NOMO-1 treated with DMSO at 0.1 percent for 48 hours (cell line): ENCODE measurements at regions not wholly inside any gene's neighbourhood (a gene's known extent, or its start where the extent isn't known, plus 50 kb on each side); places are given as distances from the start of the nearest gene placed in this dataset.

Source experiments
- DNase-seq: peaks from one replicate; lab custom pipeline; 2025; ENCODE audit not compliant: unreplicated experiment; lab: John Stamatoyannopoulos, UW

DNA sequence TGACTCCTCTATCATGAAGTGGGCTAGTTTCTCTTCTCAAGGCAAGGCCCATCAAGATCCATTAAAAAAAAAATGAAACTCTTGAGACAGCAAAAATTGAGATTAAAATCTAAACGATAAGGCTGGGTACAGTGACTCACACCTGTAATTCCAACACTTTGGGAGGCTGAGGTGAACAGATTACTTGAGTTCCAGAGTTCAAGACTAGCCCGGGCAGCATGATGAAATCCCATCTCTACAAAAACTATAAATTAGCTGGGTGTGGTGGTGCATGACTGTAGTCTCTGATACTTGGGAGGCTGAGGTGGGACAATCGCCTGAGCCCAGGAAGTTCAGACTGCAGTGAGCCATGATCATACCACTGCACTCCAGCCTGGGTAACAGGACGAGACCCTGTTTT is 226.5 kb upstream of the SOX5 start:
- no peak for DNase-seq

DNA sequence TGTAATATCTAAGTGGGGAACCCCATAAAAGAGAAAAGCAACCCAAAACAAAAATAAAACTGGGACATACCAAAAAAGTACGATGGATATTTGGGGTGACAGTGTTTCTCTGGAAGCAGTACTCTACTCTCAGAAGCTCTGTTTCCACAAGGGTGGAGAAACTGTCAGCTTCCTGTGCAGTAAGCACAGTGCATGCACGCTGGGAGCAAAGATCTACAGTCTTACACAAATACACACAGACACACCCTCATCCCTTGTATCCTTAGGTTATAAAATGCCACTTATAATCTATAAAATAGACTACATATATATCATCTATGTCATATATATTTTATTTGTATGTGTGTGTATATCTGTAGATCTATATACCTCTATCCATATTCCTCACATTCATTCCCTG is 225.8 kb upstream of the SOX5 start:
- DNase-seq: no peak

DNA sequence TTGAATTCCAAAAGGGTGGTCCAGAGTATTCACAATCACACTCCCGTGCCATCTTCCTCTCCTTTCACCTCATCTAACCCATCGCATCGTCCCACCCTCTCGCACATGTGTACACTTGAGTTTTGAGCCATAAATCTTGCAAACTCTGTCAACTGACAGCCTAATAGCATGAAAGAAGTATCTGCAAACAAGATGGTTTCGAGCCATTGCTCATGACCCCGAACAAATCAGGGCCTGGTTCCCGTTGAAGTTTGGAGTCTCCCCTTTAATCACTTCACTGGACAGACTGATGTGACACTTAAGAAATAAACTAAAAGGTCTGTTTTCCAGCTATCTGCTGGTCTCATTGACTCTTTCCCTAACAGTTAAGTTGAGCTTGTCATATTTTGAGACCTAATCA is 223.6 kb upstream of the SOX5 start:
- no peak for DNase-seq

DNA sequence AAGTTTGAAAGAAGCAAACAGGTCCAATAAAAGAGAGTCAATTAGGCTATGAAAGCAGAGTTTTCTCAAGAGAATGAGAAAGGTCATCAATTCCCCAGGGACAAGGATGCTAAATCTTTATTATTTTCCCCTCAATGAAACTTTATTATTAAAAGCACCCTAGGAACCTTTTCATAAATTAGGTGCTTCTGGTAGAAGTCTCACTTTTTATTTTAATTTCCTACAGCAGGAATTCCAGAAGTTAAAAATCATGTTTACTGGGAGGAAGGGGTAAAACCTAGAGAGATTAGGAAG is 223.2 kb upstream of the SOX5 start:
- no peak for DNase-seq

DNA sequence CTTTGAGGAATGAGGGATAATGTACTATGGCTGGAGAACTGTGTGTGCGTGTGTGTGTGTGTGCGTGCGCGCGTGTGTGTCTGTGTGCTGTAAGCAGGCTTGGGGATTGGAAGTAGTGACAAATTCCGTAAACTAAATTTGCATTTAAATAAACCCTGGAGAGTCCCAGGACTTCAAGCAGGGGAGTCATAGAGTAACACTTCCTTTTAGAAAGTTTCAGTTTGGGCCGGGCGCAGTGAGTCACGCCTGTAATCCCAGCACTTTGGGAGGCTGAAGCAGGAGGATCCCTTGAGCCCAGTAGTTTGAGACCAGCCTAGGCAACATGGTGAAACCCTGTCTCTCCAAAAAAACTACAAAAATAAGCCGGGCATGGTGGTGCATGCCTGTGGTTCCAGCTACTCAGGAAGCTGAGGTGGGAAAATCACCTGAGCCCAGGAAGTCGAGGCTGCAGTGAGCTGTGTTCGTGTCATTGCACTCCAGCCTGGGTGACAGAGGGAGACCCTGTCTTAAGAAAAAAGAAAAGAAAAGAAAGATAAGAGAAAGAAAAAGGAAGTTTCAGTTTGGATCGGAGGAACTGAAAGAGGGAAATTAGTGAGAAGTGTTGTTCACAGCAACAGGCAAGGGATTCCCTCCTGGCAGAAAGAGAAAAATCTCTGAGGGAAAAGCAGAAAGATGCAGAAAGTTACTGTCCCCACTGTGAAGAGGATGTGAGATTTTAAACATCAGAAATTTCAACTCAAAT is 222.7 kb upstream of the SOX5 start:
- peak; percentile 48 for DNase-seq

DNA sequence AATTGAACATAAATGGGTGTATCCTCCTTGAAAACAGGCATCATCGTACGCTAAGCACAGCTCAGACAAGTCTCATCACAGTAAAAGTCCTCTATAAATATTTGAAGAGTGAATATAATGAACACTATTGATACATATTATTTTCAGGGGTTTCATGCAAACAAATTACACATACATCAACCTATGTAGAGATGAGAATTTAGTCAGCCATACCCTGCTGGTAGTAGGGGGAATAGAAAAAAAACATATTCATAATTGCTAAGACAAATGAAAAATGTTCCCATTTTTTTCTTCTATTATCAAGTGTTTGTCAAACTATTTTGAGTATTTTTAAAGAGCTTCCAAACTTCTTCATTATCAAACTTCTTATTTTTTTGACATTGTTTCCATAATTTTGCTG is 205.6 kb upstream of the SOX5 start:
- no peak for DNase-seq

DNA sequence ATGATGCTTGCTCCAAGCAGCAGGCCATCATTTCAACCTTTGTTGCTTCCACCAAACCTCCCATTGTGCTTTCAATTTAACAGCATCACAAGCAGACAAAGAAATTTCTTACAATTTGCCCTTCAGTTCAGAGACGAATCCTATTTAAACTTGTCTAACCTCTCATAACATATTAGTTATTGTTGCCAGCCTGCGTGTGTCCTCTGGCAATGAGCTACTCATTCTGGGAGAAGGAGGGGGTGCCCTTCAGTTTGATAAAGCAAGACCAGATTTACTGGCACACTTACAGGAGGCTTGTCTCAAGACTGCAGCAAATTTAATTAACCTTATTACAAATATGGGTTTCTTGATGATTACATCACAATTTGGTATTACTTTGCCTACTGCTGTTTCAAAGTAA is 203.6 kb upstream of the SOX5 start:
- no peak for DNase-seq

DNA sequence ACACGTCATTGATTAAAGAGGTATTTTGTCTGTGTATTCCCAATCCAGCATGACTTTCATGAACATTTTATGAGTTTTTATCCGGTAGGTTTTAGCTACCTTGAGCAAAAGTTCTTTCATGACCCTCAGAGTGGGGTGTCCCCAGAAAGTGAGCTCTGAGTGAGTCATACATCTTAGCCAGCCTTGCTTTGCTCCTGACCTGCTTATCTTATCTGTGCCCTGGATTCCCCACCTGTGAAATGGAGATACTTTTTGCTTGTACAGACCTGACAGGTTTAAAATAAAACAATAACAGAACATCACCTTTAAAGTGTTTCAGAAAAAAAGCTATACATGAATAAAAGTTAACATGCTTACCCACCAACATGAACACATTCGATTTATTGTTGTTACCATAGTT is 202.8 kb upstream of the SOX5 start:
- DNase-seq: no peak

DNA sequence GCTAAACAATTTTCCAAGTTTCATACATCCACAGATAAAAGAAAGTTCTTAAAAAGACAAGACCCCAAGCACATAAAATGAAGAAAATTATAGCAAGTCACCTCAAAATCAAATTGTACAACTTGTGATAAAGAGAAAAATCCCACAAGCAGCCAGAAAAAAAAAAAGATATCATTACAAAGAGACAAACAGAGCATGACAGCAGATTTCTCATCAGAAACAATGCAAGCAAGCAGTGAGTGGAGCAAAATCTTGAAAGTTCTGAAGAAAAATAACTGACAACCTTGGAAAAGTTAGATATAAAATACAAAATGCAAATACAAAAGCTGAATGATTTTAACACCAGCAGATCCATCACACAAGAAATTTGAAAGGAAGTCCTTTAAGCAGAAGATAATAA is 194.5 kb upstream of the SOX5 start:
- no peak for DNase-seq

DNA sequence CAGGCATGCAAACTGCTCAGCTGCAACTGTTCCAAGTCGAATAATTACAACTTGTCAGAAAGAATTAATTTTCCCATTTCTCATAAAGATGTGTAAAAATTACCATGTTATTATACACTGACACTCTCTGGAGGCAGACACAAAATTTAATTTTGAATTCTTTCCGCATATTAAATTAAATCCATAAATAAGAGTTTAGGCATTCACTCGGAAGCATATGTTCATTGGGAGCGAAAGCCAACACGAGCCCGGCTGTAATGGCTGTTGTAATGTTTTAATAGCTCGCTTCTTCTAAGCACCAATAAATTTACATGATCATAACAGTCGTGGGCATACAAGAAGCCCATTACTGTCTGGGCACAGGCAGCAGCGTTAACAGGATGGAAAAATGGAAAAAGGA is 189.6 kb upstream of the SOX5 start:
- DNase-seq: no peak

DNA sequence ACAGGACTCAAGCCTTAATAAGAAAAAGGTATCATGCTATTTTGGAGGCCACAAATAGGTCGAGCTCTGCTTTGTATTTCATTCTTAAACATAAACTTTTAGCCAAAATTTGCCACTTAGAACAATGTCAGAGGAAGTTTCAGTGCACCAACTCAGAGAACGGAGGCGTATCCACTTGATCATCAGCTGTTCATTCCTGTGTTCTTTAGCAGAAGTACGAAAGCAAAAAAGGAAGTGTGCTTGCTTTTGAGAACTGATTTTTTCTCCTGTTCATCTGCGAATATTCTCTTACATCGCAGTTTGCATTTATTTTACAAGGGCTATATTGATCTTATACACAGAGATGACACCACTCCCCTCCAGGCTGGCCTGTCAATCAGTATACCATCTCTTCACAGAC is 188.6 kb upstream of the SOX5 start:
- peak; percentile 56 for DNase-seq

DNA sequence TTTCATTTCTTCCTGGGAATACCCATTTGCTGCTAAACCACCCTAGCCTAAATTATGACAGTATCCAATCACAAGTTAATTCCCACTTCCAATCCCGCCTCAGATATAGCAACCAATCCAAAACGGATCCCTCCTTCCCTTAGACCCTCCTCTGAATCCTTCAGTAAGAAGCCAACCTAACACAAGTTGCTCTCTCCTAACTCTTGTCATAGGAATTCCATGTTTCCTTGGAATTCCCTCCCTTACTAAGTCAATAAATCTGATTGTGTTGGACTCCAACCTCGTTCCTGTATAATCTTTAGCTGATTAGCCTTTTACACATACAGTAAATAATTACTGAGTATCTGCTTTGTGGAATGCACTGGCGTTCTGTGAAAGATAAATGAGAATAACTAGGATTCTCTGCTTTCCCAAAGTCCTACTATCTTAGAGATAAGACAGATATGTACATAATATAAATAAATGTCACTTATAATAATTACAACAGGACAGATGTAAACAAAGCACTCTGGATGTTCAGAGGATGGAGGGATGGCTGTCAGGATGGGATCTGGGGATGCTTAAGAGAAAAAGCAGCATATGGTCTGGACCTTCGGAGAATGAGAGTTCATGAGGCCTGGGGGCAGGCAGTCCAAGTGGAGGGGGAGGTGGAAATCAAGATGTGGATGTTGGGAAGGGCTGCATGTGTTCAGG is 185.8 kb upstream of the SOX5 start:
- no peak for DNase-seq

DNA sequence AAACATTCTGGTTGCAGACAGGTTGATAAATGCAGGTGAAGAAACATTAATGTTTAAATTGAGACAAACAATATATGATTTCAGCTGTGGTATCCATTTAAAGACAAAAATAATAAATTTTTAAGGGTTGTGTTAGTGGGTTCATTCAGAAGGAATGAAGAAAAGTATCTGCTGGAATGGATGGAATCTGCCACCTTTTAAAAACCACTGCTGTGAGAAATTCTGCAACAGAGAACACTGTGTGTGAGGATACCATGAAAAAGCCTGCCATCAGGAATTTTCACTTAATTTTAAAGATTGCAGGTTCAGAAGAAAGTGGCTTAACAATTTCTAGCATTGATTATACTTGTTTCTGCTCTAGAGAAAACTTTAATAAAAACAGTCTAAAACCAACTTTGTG is 184.6 kb upstream of the SOX5 start:
- DNase-seq: no peak

DNA sequence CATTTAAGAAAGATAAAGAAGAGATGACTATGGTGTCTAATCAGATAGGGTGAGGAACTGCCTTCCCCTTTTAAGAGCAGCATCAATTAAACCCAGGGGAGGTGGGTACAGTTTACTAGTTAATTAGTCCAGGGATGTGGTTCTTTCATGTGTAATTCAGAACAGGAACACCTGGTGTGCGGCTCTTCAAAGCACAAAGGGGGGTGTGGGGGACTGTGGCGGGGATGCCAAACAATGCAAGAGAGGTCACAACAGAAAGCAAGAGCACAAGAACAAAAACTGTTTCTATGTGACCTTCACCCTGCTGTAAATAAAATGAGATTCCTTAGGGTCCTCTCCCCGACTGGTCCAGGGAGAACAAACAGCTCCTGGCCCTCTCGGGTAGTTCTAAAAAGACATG is 183.9 kb upstream of the SOX5 start:
- no peak for DNase-seq

DNA sequence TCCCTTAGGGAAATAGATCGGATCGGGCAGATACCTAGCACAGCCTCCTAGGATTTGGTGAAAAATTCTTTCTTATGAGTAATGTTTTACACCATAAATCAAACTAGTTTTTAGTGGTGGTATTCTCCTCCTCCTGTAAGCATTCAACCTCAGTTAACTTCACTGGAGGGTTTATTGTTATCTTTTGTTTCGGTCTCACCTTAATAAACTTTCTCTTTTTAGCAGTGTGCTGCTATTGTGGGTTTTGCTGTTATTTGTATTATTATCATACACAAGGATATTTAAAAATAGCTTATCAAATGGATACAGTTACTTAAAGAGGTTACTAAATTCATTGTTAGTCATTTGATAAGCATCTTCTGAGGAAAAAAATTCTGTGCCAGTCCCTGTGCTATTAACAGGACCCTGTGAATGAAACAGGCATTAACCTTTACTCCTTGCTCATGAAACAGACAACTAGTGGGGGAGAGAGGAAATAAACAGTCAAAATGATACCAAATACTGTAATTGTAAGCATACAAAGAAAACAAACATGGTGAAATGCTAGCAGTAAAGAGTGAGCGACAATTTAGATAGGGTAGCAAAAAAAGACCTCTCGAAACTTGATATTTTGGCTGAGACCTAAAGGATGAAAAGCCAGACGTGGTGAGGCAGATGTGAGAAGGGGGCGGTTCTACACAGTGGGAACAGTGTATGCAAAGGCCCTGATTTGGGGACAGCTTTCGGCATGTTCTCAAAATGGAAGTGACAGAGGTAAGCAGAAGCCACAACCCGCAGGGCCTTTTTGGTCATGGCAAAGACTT is 178.7 kb upstream of the SOX5 start:
- no peak for DNase-seq

DNA sequence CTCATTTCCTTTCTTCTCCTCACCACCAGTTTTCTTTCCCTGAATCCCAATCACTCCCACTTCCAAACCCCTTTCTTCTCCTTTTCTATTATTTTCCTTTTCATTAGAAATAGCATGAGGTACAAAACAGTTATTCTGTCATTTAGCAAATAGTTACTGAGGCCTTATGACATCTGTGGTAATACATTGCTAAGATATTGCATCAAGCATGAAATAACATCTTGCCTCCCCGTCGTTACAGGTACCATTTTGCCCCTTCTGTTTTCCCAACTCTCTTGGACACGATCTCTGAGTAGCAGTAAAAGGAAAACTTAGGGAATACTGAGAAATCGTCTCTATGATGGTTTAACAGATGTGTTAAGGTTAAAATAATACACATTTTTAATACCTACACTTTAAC is 175.8 kb upstream of the SOX5 start:
- no peak for DNase-seq

DNA sequence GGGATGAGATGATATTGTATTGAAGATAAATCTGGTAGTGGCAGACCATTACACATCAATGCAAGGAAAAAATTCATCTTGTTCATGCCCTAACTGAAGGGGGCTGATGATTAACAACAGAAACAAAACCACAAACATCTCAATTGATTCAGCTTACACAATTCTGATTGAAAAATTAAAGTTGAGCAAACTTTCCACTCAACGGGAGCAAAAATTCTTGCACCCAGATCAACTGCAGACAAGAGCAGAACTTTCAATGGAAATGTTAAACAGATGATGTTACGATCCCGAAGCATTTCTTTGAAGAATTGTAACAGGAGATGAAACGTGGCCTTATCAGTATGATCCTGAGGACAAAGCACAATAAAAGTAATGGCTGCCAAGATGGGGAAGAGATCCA is 172.4 kb upstream of the SOX5 start:
- no peak for DNase-seq

DNA sequence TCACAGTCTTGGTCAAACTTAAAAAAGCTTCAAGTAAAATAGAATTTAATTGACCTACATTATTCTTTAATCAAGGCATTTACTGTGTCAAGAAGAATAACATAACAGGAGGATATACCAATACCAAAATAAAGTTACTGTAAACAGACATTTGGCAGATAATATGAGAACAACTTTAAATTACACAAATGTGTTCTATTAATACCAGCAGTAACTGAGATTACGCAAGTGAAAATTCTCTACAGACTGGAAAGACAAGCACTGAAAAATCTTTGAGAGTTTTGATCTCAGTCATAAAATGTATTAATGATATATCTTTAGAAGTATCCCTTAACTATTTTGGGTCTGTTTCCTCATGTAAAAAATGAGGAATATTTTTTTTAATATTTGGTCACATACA is 169.2 kb upstream of the SOX5 start:
- DNase-seq: no peak

DNA sequence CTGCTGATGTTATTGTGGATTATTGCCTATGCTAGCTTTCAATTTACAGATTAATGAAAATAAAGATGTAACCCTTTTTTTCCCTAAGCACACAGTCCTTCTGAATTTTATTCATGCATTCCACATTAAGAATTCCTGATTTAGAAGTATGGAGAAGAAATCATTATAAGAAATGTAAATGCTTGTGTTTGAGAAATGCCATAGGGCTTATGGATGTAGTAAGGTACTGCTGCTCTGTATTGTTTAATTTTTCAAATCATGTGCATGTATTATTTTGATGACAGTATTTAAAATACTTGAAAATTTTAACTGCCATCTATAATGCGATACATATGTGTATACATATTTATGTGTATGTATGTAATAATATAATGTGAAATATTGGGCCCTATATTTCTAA is 167.1 kb upstream of the SOX5 start:
- no peak for DNase-seq

DNA sequence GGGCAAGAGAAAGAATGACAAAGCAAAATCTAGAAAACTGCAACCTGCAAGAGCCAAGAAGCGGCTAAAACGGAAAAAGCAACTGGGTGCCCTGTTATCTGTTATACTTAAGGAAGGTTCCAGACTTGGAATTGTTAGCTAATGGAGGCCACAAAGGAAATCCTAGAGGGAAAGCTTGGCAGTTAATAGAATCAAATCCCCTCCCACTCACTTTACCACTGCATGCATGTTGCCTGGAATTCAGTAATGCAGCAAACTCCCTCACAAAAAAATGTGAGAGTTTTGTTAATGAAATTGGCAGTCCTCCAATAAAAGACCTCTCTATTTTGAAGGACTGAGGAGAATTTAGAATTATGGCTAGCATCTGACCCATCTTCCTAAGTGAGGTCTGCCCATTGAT is 164.2 kb upstream of the SOX5 start:
- no peak for DNase-seq

DNA sequence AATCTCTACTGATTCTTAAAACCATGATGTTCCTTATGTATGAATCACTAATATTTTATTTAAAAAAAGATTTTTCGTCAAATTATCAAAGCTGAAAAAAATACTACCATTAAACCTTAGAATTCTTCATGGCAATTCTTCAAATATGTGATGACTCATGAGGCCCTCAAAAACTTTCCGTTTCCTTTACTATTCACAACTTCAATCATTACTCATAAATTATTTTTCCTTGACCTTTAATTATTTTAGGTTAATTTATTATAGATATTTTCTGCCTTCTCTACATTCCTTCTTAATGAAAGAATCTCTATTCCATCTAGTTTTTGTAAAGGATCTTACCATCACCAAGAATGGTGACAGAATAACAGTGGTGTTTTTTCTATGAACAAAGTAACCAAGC is 162.1 kb upstream of the SOX5 start:
- DNase-seq: no peak

DNA sequence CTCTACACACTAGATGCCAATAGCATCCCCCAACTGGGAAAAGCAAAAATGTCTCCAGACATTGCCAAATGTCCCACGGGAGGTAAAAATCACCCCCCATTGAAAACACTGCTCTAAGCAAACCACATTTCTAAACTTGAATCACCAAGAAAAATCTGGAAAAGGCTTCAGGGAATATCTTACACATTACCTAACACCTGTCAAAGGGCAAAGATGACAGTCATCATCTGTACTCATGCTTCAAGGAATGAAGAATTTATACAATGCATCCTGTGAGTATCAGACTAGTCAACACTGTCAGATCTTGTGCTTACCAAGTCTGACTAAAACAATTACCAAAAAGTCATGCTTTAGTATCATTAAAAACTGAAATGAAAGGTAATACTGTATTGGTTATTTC is 161.6 kb upstream of the SOX5 start:
- no peak for DNase-seq
